HG02763 (cell line): ENCODE measurements at regions not wholly inside any gene's neighbourhood (a gene's known extent, or its start where the extent isn't known, plus 50 kb on each side); places are given as distances from the start of the nearest gene placed in this dataset.
"Not testable (repeated sequence)": the region's sequence is repeated elsewhere in the genome, so short reads cannot be mapped to it uniquely, and the experiment has no call there.

Experiments used
- ATAC-seq: cut with Tn5 transposase; IDR thresholded peaks from one replicate; pipeline ENCODE4 v1.9.1; 2021; ENCODE audit warnings: mild to moderate bottlenecking, moderate library complexity; ENCODE audit not compliant: unreplicated experiment

GRCh38 chr21:23578027-23578426 lies 2029.3 kb downstream of the MRPL39 start:
- no peak for ATAC-seq

GRCh38 chr21:23574932-23575331 lies 2032.3 kb downstream of the MRPL39 start:
- no peak for ATAC-seq

GRCh38 chr21:23548924-23549323 lies 2058.4 kb downstream of the MRPL39 start:
- not testable (repeated sequence) for ATAC-seq

GRCh38 chr21:23543333-23543732 lies 2063.9 kb downstream of the MRPL39 start:
- ATAC-seq = no peak

- no peak for ATAC-seq
Observed at GRCh38 chr21:23542097-23542496, 2065.2 kb downstream of the MRPL39 start.

- ATAC-seq = no peak
Observed at GRCh38 chr21:23541571-23541970, 2065.7 kb downstream of the MRPL39 start.

- ATAC-seq = no peak
Observed at GRCh38 chr21:23534850-23535249, 2072.4 kb downstream of the MRPL39 start.

GRCh38 chr21:23531444-23531843 lies 2075.8 kb downstream of the MRPL39 start:
- ATAC-seq = no peak

- no peak for ATAC-seq
Observed at GRCh38 chr21:23524685-23525084, 2082.6 kb downstream of the MRPL39 start.

GRCh38 chr21:23522751-23523150 lies 2084.5 kb downstream of the MRPL39 start:
- no peak for ATAC-seq

- ATAC-seq = no peak
Observed at GRCh38 chr21:23507501-23507900, 2099.8 kb downstream of the MRPL39 start.

- peak; percentile 95 for ATAC-seq
Observed at GRCh38 chr21:23496729-23497128, 2110.6 kb downstream of the MRPL39 start.

- ATAC-seq = no peak
Observed at GRCh38 chr21:23488245-23488644, 2119.0 kb downstream of the MRPL39 start.

GRCh38 chr21:23480591-23481270 lies 2126.6 kb downstream of the MRPL39 start:
- no peak for ATAC-seq

- ATAC-seq = no peak
Observed at GRCh38 chr21:23478381-23478780, 2128.9 kb downstream of the MRPL39 start.

GRCh38 chr21:23475281-23476219 lies 2131.7 kb downstream of the MRPL39 start:
- no peak for ATAC-seq

GRCh38 chr21:23471877-23472276 lies 2135.4 kb downstream of the MRPL39 start:
- ATAC-seq = peak; percentile 96

- ATAC-seq = no peak
Observed at GRCh38 chr21:23463365-23463764, 2143.9 kb downstream of the MRPL39 start.

- peak; percentile 80 for ATAC-seq
Observed at GRCh38 chr21:23455676-23456075, 2151.6 kb downstream of the MRPL39 start.

- ATAC-seq = peak; percentile 45
Observed at GRCh38 chr21:23452384-23453083, 2154.7 kb downstream of the MRPL39 start.

GRCh38 chr21:23445307-23445706 lies 2162.0 kb downstream of the MRPL39 start:
- ATAC-seq = no peak
